Endothelial cell of umbilical vein (primary cell): ENCODE measurements at regions not wholly inside any gene's neighbourhood (a gene's known extent, or its start where the extent isn't known, plus 50 kb on each side); places are given as distances from the start of the nearest gene placed in this dataset.

Source experiments
- BruUV-seq: library from RNA; stranded (reverse); fragments of 400-500 nt; replicated peaks from 2 replicates; lab custom pipeline; 2021; lab: Mats Ljungman, UMichigan
- CTCF ChIA-PET: fragments of 300-600, 350-600 bp; sonication (Branson Sonifier 250); formaldehyde crosslinking; loops from one replicate; lab custom pipeline; 2021; ENCODE audit warnings: antibody characterized with exemption, inconsistent platforms; lab: Charles Lee
- POLR2A ChIA-PET: fragments of 300-600, 350-600 bp; sonication (Branson Sonifier 250); formaldehyde crosslinking; loops from one replicate; lab custom pipeline; 2021; ENCODE audit warnings: antibody characterized with exemption, inconsistent platforms; lab: Charles Lee
- DNase-seq: peaks from one replicate; pipeline ENCODE4 v3.0.0-alpha.2; 2011; ENCODE audit warnings: low read depth, low spot score
- FAIRE-seq: peaks from 2 replicates; lab custom pipeline; 2011; peaks lifted over from hg19 to GRCh38; lab: Jason Lieb, UNC
- H2AFZ ChIP-seq: 2 replicates; pipeline ENCODE4 v1.6.0; 2012; ENCODE audit warnings: low read depth, low read length, control low read depth, inconsistent platforms
- H3K27ac ChIP-seq: 2 replicates; pipeline ENCODE4 v1.5.1; 2011; ENCODE audit warnings: low read depth, mild to moderate bottlenecking, control low read depth, low read length, moderate library complexity; ENCODE audit not compliant: insufficient read depth
- H3K27me3 ChIP-seq, 2 experiments: 2 replicates each; pipeline versions ENCODE4 v1.6.0 to v1.6.1; 2011; ENCODE audit warnings: low read length in 2 of 2, mixed read lengths in 1 of 2; ENCODE audit not compliant: control insufficient read depth in 2 of 2, insufficient read depth in 2 of 2
- H3K36me3 ChIP-seq, 2 experiments: 2 replicates in 1 of 2; 3 replicates in 1 of 2; pipeline ENCODE4 v1.5.1; 2011; ENCODE audit warnings: low read length in 2 of 2, mild to moderate bottlenecking in 1 of 2, moderate library complexity in 1 of 2; ENCODE audit not compliant: control insufficient read depth in 2 of 2, insufficient read depth in 2 of 2; ENCODE audit errors: extremely low read depth in 1 of 2
- H3K4me1 ChIP-seq: 3 replicates; pipeline ENCODE4 v1.5.1; 2011; ENCODE audit warnings: mild to moderate bottlenecking, low read length; ENCODE audit not compliant: control insufficient read depth, insufficient read depth; ENCODE audit errors: extremely low read depth
- H3K4me2 ChIP-seq: 2 replicates; pipeline ENCODE4 v1.6.1; 2011; ENCODE audit warnings: low read length, control low read depth, mixed read lengths; ENCODE audit not compliant: insufficient read depth
- H3K4me3 ChIP-seq, 3 experiments: fragments of 200-600 bp in 1 of 3; sonication (generic), shearing (Covaris generic) in 1 of 3; replicated peaks in 1 of 3; 2 replicates each; pipeline ENCODE4 v1.5.1; 2011 to 2016; ENCODE audit warnings: control low read depth in 3 of 3, low read length in 3 of 3, mild to moderate bottlenecking in 2 of 3, inconsistent platforms in 1 of 3, low read depth in 1 of 3, moderate library complexity in 1 of 3; ENCODE audit not compliant: insufficient read depth in 1 of 3
- H3K79me2 ChIP-seq: 2 replicates; pipeline ENCODE4 v1.6.0; 2012; ENCODE audit warnings: low read length, inconsistent platforms; ENCODE audit not compliant: control insufficient read depth, insufficient read depth
- H3K9ac ChIP-seq: replicated peaks from 2 replicates; pipeline ENCODE3; 2011; ENCODE audit warnings: low read length, control low read depth; ENCODE audit not compliant: insufficient read depth; ENCODE audit errors: extremely low read depth
- H3K9me1 ChIP-seq: replicated peaks from 3 replicates; pipeline ENCODE4 v1.6.0; 2011; ENCODE audit warnings: mild to moderate bottlenecking, low read length; ENCODE audit not compliant: control insufficient read depth, insufficient read depth; ENCODE audit errors: extremely low read depth
- H3K9me3 ChIP-seq: replicated peaks from 2 replicates; pipeline ENCODE4 v1.5.1; 2012; ENCODE audit warnings: low read length, inconsistent platforms; ENCODE audit not compliant: control insufficient read depth, insufficient read depth
- H4K20me1 ChIP-seq: replicated peaks from 2 replicates; pipeline ENCODE3; 2011; ENCODE audit warnings: mild to moderate bottlenecking, low read length; ENCODE audit not compliant: control insufficient read depth, insufficient read depth; ENCODE audit errors: extremely low read depth
- CTCF ChIP-seq, 2 donors: IDR thresholded peaks; 1 replicate in 1 of 2; 2 replicates in 1 of 2; pipeline ENCODE4 v1.5.1; 2011; ENCODE audit warnings: low read length in 2 of 2, mild to moderate bottlenecking in 2 of 2, moderate library complexity in 2 of 2, control low read depth in 1 of 2, inconsistent platforms in 1 of 2, low read depth in 1 of 2; ENCODE audit not compliant: insufficient read depth in 1 of 2; ENCODE audit errors: extremely low read depth in 1 of 2
- EZH2 ChIP-seq: IDR thresholded peaks from 2 replicates; pipeline ENCODE4 v1.6.1; 2012; ENCODE audit warnings: borderline replicate concordance, low read depth, mild to moderate bottlenecking, moderate library complexity, low read length, inconsistent platforms; ENCODE audit not compliant: severe bottlenecking
- FOS ChIP-seq: IDR thresholded peaks from 2 replicates; pipeline ENCODE4 v1.6.1; 2011; ENCODE audit warnings: mild to moderate bottlenecking, low read length, moderate library complexity, borderline replicate concordance; ENCODE audit not compliant: insufficient read depth
- GATA2 ChIP-seq: IDR thresholded peaks from 2 replicates; pipeline ENCODE4 v1.7.0; 2011; ENCODE audit warnings: low read depth, mild to moderate bottlenecking, moderate library complexity, mixed read lengths, low read length; ENCODE audit not compliant: insufficient read length, insufficient read depth
- JUN ChIP-seq: IDR thresholded peaks from 2 replicates; pipeline ENCODE4 v1.6.1; 2011; ENCODE audit warnings: borderline replicate concordance, low read depth; ENCODE audit not compliant: insufficient read length, insufficient read depth
- MAX ChIP-seq: IDR thresholded peaks from 2 replicates; pipeline ENCODE4 v1.6.1; 2011; ENCODE audit not compliant: insufficient read depth, insufficient read length
- MYC ChIP-seq: IDR thresholded peaks from one replicate; pipeline ENCODE4 v1.6.1; 2011; ENCODE audit warnings: mild to moderate bottlenecking, low read depth, low read length
- POLR2A ChIP-seq: IDR thresholded peaks from 2 replicates; pipeline ENCODE4 v1.6.1; 2012; ENCODE audit warnings: low read depth, mild to moderate bottlenecking, control low read depth, low read length
- POLR2AphosphoS5 ChIP-seq: IDR thresholded peaks from 2 replicates; pipeline ENCODE4 v1.6.1; 2012; ENCODE audit warnings: low read depth, mild to moderate bottlenecking, control low read depth, low read length, moderate library complexity; ENCODE audit not compliant: insufficient read depth
- dilution Hi-C: fragments of 300-500 bp; cut with MboI; formaldehyde crosslinking; loops from one replicate; pipeline ENCODE4 v1.15.0; 2019; ENCODE audit warnings: low sequenced_read_pairs; ENCODE audit not compliant: extremely low pct_ligation_motif_present
- intact Hi-C: fragments of 100-400 bp; cut with micrococcal nuclease; formaldehyde crosslinking; loops from one replicate; pipeline ENCODE4 v1.10.0; 2022

- no peak overlapping the region for H3K9ac ChIP-seq
- intact Hi-C loops = no loop called here
- H3K27me3 ChIP-seq = peaks cover 0 to 8% of the 10 kb centered on the region in 2 experiments
- H3K27ac ChIP-seq = no peak overlapping the region
- POLR2A ChIA-PET = no interaction called here
- H3K9me1 ChIP-seq = no peaks in the 10 kb centered on the region
- FAIRE-seq = no peak
- no peak overlapping the region for H3K4me3 ChIP-seq
- no peaks in the 10 kb centered on the region for H3K4me1 ChIP-seq
- dilution Hi-C loops = no loop called here
- H3K36me3 ChIP-seq = no peaks in the 10 kb centered on the region
- DNase-seq = no peak
- no peak overlapping the region for H2AFZ ChIP-seq
- H3K79me2 ChIP-seq = no peaks in the 10 kb centered on the region
- no peaks in the 10 kb centered on the region for H3K9me3 ChIP-seq
- TF ChIP-seq CTCF (IDR thresholded peaks at IDR 0.05; ENCODE audit: extremely low read depth in 1 of 2, insufficient read depth in 1 of 2, low read depth in 1 of 2, low read length in 2 of 2) (no peak), POLR2A (no peak), FOS (no peak)
- H3K4me2 ChIP-seq = no peak overlapping the region
- CTCF ChIA-PET = no interaction called here
- no TSS peak for BruUV-seq
- H4K20me1 ChIP-seq = no peaks in the 10 kb centered on the region
Observed at GRCh38 chr5:135642488-135642870, 63.7 kb upstream of the CXCL14 start.

- TF ChIP-seq JUN = no peak
- no peak for TF ChIP-seq MAX
- TF ChIP-seq GATA2 = no peak
- TF ChIP-seq FOS = no peak
- no peak for TF ChIP-seq EZH2
- TF ChIP-seq CTCF (IDR thresholded peaks at IDR 0.05; ENCODE audit: extremely low read depth in 1 of 2, insufficient read depth in 1 of 2, low read depth in 1 of 2, low read length in 2 of 2) = no peak
- TF ChIP-seq MYC = no peak
- no peak for TF ChIP-seq POLR2A
- TF ChIP-seq POLR2AphosphoS5 = no peak
- no TSS peak for BruUV-seq
- POLR2A ChIA-PET = no interaction called here
- Histone ChIP-seq H3K9me3 (no peaks in the 10 kb centered on the region), H3K79me2 (no peaks in the 10 kb centered on the region), H3K9ac (no peak overlapping the region), H3K4me1 (no peaks in the 10 kb centered on the region), H3K4me2 (no peak overlapping the region), H4K20me1 (no peaks in the 10 kb centered on the region), H3K27me3 (peaks cover 0 to 9% of the 10 kb centered on the region in 2 experiments), H2AFZ (no peak overlapping the region), H3K36me3 (no peaks in the 10 kb centered on the region), H3K4me3 (no peak overlapping the region), H3K27ac (no peak overlapping the region), H3K9me1 (no peaks in the 10 kb centered on the region)
- FAIRE-seq = no peak
- no peak for DNase-seq
- intact Hi-C loops (no loop called here), dilution Hi-C loops (no loop called here)
- CTCF ChIA-PET = no interaction called here
Observed at GRCh38 chr5:135641734-135642487, 63.1 kb upstream of the CXCL14 start.
